HG03039 (cell line): ENCODE measurements at regions not wholly inside any gene's neighbourhood (a gene's known extent, or its start where the extent isn't known, plus 50 kb on each side); places are given as distances from the start of the nearest gene placed in this dataset.

Source experiments
- ATAC-seq: cut with Tn5 transposase; IDR thresholded peaks from one replicate; pipeline ENCODE4 v1.9.1; 2021; ENCODE audit warnings: mild to moderate bottlenecking, moderate library complexity; ENCODE audit not compliant: unreplicated experiment

DNA sequence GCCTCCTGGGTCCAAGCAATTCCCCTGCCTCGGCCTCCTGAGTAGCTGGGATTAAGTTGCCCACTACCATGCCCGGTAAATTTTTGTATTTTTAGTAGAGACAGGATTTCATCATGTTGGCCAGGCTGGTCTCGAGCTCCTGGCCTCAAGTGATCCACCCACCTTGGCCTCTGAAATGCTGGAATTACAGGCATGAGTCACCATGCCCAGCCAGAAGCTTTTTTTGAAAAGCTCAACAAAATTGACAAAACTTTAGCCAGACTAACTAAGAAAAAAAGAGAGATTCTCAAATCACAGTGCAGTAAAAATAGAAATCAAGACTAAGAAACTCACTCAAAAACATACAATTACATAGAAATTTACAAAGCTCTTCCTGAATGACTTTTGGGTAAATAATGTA is 420.6 kb downstream of the COL12A1 start:
- no peak for ATAC-seq

DNA sequence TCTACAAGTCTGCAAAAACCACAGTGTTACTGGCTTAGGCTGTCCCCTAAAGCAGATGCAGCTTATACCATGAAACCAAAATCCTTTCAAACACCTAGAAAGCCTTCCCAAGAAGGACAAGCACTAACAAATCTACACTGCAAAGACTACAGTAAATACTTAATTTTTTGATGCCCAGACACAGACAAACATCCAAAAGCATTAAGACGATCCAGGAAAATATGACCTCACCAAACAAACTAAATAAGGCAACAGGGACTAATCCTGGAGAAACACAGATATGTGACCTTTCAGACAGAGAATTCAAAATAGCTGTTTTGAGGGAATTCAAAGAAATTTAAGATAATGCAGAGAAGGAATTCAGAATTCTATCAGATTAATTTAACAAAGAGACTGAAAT is 423.5 kb downstream of the COL12A1 start:
- ATAC-seq: no peak

DNA sequence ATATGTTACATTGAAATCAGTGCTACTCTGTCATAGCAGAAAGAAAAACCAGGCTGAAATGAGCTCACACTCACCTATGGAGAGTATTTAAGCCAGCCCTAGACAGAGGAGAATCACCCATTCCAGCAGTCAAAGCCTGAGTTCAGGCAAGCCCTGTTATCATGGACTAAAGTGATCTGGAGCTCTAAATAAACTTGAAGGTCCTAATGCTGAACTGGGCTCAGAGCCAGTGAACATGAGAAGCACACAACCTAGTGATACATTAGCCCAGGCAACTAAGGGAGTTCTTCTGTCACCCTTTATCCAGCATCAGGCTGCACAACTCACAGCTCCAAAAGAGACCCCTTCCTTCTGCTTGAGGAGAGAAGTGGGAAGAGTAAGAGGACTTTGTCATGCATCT is 425.0 kb downstream of the COL12A1 start:
- ATAC-seq: no peak

DNA sequence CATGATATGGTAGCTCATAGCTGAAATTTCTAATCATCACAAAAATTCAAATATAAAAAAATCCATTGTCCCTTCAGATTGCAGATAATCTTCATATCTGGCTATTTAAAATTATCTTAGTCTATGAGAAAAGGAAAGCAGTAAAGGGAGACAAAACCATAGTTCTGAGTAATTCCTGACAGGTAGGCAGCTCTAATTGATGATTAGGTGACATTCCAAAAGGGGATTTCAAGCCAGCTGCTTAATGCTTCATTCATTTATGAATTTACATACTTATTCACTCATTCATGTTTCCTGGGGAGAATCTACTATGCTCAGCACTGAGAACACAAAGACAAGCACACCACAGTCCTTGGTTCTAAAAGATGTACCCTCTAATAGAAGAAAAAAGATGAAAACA is 437.1 kb downstream of the COL12A1 start:
- ATAC-seq: no peak

DNA sequence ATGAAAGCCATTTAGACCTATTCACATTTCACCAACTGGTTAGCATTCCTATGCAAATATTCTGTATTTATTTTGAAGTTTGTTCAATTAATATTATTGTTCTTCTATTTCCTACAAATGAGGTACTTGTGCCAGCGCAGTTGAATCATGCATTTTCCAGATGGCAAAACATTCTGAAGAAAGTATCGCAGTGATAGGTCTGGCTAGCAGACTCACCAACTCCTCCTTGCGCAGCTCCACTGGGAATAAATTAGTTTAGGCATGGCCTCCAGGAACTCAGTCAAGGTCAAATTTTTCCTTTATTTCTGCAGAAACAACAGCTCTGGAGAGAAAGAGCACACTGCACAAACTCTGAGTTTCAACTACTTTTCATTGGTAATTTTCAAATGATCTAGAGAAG is 437.7 kb downstream of the COL12A1 start:
- ATAC-seq: no peak

DNA sequence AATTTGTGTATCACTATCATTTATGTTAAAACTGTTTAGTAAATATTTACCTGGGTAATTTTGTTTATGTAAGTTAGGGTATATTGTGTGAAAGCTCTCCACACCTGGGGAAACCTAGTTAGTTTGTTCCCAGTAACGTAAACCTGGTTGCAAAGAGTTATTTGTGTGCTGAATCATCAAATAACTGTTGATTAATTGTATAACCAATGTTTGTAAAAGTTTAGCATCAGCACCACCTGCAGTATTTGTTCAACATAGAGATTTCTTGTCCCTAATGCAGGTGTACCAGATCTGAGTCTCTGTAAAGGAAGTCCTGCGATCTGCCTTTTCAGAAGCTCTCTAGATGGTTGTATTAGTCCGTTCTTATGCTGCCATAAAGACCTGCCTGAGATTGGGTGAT is 440.4 kb downstream of the COL12A1 start:
- no peak for ATAC-seq

DNA sequence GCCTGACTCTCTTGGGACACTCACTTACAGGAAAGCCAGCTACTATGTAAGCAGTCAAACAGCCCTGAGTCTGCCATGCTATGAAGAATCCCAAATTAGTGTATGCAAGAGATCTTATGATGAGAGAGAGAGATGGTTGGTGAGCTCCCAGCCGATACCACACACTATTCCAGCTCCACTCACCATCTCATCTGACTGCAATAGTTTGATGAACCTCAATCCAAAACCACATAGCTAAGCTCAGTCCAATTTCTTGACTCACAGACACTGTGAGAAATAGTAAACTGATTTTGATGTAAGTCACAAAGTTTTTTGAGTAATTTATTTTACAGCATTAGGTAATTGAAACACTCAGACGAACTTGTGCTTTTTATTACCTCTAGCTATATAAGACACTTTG is 441.4 kb downstream of the COL12A1 start:
- no peak for ATAC-seq

DNA sequence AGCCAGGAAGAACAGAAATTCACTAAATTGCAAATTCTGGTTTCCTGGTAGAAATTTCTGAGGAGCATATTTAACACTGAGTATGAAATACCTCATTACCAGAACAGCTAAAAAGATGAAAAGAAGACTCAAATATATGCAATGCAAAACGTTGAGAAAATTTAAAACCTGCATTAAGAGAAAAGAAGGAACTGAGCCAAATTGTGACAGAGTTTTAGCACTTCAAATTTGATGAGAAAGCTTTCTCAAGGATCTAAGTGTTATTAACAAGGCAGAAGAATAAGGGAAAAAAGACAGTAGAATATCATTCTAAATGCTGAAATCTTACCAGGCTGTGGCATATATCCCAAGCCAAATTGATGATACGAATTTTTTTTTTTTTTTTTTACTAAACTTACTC is 443.0 kb downstream of the COL12A1 start:
- no peak for ATAC-seq

DNA sequence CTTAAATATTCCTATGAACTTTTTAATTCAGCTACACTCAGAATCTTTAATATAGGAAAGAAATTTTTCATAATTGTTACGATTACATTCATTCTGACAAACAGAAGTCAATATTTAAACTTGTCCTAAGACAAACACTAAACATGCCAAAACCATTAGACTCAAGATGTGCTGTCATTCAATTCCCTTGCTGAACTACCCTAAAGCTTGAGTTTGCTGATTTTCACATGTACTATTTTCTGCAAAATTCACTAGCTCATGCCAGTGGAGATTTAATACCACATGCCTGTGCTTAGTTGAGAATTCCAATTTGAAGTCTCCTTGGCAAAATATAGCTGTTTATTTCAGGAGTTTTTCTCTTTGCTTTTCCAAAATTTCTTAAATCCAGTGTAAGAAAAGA is 448.0 kb downstream of the COL12A1 start:
- ATAC-seq: no peak

DNA sequence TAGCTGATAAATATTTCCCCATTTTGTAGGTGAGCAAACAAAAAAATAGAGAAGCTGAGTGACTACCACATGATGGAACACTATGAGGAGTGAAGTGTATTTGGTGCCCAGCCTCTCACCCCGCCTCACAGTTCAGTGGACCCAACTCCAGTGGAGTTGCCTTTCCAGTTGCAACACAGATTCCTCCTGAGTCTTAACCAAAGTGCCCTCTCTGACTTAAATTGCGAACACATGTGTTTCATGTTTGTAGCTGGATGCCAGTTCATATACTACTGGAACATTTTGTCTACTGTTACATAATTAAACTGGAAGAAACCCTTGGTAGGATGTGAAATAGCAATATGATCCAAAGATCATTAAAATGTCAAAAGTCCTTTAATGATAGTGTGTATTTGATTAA is 448.9 kb downstream of the COL12A1 start:
- ATAC-seq: no peak

DNA sequence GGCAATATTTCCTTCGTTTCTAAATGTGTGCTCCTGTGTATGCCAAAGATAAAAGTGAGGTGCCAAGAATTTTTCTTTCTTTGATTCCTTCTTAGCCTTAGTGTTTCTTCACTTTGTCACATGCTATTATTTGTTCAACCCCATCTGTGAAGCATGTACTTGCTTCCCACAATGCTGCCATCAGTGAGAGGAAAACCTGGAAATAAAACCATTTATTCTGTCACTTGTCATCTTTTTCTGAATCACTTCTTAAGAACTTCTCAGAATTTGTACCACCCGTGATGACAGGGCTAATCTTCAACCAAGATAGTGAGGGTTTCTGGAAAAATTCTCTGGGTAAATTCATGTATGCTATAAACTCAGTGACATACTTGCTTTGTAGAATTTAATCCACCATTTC is 450.1 kb downstream of the COL12A1 start:
- no peak for ATAC-seq

DNA sequence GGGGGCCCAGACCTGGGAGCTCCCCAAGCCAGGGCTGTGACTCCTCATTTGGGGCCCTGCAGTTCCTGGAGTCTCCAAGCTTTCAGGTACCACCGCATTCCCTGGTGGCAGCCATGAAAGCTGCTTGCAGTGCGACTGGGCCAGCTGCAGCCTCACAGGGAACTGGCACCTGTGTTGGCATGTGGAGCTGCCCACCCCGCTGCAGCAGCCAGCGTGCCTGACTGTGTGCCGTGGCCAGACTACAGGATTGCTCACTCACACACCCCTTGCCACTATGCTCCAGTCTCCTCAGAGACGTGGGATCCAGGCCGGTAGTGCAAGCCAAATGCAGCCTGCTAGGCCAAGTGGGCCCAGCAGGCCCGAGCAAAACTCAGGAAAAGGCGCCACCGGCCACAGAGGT is 450.7 kb downstream of the COL12A1 start:
- ATAC-seq: no peak

DNA sequence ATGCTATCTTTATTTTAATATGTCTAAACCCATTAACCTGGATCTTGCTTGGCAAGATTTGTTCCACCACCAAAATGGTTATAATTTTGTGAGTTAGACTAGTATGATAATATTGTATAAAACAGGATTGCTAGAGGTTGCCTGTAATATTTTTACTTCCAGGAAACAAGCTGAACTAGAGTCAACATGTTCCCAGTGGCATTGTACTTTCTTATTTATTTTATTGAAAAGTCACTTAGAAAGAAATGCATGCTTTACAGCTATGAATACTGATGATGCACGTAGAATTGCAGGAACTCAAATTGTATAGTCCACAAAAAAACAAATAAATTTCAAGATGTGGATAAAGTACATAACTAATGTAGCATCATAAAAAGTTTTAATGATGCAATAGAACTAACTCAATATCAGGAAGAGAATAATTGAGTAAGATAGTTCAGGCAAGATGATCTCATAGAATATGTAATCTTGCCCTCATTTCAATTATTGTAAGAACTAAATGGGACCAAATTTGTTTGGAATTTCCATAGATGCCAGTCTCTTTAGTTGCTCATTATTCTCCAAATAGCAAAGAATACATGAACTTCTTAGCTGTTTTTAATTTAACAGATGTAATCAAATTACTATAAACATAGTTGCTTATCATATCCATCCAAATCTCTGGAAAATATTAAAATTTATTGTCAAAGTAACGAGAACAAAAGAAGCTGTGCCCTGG is 451.8 kb downstream of the COL12A1 start:
- ATAC-seq: no peak

DNA sequence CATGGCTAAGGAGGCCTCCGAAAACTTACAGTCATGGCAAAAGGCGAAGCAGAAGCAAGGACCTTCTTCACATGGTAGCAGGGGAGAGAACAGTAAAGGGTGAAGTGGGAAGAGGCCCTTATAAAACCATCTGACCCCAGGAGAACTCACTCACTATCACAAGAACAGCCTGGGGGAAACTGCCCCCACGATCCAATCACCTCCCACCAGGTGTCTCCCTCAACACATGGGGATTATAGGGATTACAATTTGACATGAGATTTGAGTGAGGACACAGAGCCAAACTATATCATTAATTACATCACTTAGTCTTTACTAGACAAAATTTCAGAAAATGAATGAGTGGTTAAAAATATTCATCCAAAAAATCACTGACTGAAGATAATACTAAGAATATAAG is 453.6 kb downstream of the COL12A1 start:
- no peak for ATAC-seq

DNA sequence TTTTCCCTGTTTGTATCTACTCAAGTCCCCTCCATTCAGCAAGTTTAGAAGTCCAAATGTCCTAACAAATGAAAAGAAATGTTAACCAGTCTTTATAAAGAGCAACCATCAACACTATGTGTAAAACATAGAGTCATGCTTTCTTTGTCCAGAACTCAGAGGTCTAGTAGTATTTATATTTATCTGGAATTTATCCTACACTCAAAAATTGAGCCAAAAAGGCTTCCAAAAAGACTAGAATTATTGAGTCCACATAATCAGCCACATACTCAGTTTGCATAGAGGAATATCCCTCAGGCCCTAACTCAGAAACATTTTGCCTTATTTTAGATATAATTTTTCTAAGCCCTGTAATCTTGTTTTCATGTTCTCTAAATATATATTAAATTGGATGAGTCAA is 455.0 kb downstream of the COL12A1 start:
- no peak for ATAC-seq

DNA sequence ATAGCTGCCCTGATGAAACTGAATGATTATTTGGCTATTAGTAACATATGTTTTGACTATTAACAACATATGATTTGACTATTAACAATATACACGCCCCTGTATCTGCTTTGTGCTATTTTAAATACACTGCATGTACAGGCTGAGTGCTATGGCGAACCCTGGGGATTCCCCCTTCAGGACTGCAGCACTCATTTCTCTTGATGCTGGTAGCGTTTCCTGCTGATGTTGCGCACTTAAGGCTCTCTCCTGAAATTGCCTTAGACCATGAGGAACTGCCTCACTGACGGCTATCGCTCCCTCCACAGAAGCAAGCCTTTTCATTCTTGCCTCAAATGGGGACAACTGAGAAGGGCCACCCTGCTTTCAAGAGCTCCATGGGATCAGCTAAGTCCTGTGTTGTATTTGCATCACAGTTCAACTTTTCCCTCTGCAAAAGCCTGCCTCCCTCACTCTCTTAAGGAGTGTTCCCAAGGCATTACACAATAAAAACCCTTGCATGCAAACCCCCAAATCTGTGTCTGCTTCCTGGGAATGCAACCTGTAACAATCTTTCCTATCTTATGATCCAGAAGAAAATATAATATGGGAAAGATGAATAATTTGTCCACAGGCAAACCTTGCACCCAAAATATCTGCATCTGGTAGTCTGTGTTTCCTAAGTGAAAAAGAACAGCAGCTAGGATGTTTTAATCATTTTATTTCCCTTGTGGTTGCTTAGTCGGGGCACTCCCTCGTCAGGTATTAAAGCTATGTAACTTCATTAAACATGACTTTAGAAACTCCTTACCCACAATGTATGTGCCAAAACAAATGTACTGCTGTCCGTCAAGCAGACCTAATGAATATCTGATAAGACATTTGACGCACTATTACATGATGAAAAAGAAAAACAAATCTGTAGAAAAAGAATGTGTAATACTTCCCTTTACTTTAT is 456.4 kb downstream of the COL12A1 start:
- no peak for ATAC-seq

DNA sequence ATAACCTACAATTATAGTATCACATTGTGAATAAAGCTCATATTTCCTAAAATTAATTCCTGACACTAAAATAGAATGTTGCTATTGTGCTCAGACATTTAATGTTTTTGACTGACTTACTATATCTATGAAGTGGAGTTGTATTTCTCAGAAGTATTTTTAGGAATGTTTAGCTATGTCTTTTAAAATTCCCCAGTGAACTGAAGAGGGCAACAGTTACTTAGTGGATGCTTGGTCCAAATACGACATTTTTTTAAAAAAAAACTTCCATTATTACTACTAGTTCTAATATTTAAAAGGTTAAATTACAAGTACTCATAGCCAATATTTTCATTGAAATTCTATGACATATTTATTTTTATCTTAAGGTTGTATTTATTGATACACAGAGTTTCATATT is 460.2 kb downstream of the COL12A1 start:
- ATAC-seq: no peak

DNA sequence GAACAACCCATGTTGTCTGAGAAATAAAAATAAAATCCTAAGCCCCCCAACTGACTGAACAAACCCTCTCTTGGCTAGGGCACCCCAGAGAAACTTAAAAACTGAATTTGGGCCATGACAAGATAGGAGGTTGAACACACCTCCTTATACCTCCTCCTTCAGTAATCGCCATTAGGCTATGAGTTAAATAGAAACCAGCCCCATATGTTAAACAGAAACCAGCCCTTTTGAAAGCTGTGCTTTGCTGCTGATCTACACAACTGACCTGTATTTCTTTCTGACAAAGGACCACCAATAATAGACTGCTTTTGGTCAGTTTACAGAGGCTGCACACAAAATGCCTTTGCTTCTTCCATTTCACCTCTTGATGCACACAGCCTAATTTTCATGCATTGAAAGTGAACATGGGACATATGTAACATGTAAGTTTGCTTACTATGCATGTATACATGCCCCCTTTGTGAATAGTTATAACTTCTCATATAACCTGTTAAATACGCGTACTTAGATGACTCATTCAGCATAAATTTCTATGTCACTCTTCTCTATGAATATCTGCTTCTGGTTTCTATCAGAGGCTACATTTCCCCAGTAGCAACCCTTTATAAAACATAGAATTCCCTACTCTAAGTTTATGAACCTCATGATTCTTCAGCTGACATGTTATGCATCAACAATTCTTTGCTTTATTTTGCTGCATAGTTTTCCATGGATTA is 462.9 kb downstream of the COL12A1 start:
- ATAC-seq: peak; percentile 89

DNA sequence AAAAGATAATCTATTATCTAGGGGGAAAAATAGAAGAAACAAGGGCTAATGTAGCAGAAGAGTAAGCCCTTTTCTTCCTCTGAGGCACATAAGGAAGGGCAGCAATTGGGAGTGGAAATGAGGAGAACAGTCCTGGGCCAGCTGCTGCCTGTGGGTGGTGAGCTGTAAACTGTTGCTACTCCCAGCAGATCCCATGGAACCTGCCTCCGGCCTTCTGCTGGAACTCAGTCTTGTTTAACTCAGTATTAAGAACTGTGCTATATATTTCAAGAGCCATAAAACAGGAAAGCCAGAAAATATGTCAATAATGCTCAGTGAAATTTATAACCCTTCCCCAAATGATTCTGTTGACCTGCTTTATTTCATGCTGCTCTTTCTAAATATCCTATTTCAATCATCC is 464.2 kb downstream of the COL12A1 start:
- no peak for ATAC-seq

DNA sequence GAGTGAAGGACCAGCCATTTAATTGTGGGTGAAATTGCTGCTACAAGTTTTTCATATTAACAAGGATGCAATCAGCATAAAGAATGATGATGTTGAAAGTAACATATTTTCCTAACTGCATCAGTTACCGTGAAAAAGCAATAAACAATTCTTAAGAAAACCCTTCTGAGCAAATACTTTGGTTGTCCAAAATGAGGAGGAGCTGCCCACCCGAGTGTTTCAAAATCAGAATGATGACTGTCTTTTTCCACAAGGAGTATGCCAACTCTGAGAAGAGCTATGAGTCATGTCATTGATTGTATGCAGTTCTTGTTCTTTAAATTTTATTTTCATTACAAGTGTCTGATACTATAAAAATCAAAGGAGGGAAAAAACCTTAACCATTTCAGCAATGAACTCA is 470.5 kb downstream of the COL12A1 start:
- ATAC-seq: no peak

DNA sequence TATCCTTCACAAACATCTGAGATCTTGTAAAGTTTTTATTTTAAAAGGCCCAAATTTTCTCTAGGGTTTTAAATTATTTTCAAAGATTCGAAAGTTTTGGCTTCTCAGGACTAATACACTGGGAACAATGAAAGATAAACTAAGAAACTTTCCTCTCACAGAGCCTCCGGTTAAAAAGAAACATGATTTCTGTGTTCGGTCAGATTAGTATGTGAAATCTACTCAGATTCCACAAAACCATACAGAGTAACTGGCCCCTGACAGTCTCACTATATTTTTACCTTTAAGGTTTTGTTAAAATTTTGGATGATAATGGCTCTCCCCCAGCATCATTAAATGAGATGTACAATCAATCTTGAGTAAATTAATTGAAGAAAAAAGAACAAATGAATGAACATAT is 471.0 kb downstream of the COL12A1 start:
- no peak for ATAC-seq
